ENCODE measurements at regions not wholly inside any gene's neighbourhood (a gene's known extent, or its start where the extent isn't known, plus 50 kb on each side); places are given as distances from the start of the nearest gene placed in this dataset.

- TF ChIP-seq POLR2A (IDR thresholded peaks at IDR 0.05; ENCODE audit: control extremely low read depth in 1 of 2, low read depth in 2 of 2, low read length in 2 of 2) = no peak
These were observed 77.6 kb downstream of the C5orf15 start (continued) for GRCh38 chr5:133890776-133891280.
